NCI-H460 (cell line): ENCODE measurements at regions not wholly inside any gene's neighbourhood (a gene's known extent, or its start where the extent isn't known, plus 50 kb on each side); places are given as distances from the start of the nearest gene placed in this dataset.
A peak's percentile ranks its signal among the peaks of the same experiment; 100 is the strongest.
"Not testable (repeated sequence)": the region's sequence is repeated elsewhere in the genome, so short reads cannot be mapped to it uniquely, and the experiment has no call there.

ENCODE experiments used
- DNase-seq: peaks from one replicate; pipeline ENCODE4 v3.0.0-alpha.2; 2016; ENCODE audit warnings: low read depth; ENCODE audit errors: extremely low read depth

DNA sequence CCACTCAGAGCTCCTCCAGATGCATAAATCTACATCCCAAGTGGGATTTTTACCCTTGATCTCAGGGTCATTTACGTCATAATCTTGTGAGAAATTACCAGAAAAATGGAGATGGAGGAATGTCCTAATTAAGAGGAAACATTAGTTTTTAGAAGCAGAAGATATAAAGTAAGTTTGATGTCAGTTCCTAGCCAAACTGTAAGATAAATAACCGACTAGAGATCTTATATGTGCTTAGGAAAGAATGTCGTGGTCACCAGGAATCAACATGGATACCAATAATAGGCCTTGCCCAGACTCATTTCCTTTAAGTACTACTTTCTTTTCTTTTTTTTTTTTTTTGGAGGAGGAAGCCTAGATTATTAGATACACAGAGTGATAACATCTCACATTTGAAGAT, 186.9 kb downstream of the UTRN start:
- DNase-seq = no peak

DNA sequence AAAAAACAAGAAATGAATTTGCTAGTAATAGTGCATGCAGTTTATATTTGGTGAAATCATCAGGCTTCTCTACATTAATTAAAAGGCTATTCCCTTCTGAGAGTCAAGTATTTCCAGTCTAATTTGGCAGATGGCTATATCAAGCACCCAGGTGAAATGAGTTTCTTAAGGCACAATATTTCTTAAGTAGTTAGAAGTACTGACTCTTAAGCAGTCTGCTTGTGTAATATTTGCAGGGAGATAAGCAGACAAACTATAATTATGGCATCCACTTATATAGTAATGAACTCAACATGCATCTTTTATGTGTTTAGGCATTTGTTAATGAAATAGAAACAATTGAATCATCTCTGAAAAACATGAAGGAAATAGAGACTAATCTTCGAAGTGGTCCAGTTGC, 189.2 kb downstream of the UTRN start:
- DNase-seq = no peak

DNA sequence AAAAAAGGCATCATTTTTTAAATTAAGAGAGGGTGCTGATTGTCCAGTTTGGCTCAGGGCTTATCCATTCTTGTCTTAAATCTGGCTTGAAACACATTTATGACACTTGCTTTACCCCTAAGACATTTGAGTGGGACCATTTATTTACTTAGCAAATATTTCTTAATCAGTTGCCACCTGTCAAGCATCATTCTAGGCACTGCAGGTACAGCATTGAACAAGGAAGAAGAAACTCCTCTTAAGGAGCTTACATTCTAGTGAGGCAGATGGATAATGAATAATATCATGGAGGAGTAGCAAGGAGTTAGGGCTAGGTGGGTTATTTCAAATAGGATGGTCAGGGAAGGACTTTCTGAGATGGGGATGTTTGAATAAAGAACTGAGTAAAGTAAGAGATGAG, 189.8 kb downstream of the UTRN start:
- DNase-seq = no peak

DNA sequence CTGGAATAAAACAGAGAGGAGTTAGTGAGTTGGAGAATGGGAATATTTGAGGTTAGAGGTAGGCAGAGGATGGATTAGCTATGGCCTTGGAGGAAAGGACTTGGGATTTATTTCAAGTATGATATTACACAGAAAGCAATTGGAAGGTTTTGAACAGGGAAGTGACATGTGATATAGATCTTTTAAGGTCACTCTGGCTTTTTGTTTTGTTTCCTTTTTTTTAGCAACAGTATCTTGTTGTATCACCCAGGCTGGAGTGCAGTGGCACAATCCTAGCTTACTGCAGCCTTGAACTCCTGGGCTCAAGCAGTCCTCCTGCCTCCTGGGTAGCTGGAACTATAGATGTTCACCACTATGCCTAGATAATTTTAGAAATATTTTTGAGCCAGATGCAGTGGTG, 190.3 kb downstream of the UTRN start:
- no peak for DNase-seq

DNA sequence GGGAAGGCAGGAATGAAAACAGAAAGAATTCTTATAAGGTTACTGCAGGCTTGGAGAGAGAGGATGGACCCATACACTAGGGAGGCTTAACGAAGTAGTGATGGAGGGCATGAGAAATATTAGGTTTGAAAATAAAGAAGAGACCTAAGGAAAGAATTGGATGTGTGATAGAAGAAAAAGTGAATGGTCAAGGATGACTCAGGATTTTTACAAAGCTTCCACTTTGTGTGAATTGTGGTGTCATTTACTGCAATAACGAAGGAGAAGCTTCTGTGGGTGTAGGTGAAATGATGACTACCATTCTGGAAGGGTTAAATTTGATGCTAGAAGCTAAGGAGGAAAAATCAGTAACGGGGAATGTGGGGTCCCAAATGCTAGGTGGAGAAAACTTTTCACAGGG, 191.2 kb downstream of the UTRN start:
- DNase-seq = no peak

DNA sequence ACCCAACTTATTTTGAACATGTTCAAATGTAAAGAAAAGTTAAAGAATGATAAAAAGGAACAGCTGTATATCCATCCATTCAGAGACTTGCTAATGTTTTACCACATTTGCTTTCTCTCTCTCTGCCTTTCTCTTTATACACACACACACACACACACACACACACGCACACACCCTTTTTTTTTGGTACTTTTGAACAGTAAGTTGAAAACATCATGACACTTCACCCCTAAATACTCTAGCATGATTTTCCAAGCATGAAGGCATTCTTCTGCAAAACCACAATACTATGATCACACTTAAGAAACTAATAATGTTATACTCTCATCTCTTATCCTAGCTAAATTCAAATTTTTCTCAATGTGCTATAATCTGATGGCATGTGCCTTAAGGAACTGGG, 192.3 kb downstream of the UTRN start:
- no peak for DNase-seq

DNA sequence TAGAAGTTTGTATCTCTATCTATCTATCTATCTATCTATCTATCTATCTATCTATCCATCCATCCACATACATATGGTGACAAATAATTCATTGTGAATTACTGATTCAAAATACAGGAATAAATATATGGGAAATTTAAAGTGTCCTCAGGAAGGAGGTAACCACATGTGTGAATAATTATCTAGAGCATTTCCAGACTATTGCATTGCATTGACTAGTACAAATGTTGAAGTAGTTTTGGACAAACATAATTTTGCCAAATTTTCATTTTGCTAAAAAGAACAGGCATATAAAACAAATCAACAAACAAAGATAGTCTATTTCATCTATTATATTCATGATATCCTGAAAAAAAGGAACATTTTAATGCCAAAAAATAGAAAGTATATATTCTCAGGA, 192.7 kb downstream of the UTRN start:
- DNase-seq = no peak

DNA sequence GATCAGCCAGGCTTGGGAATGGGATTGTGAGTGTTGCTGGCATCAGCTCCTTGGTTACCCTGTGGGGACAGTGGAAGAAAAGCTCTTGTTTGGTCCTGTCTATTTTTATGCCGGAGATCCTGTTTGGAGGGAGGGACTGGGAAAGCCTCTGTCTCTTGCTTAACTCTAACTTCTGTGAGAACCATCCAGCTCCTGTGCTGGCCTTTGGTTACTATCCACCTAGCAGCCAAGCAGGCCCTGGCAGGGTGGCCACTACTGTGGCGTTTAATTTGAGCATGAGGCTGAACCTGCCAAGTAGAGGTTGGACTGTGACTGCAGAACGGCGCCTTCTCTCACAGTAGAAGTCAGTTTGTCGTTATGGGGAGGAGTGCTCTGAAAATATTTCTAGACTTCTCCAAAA, 193.3 kb downstream of the UTRN start:
- no peak for DNase-seq

DNA sequence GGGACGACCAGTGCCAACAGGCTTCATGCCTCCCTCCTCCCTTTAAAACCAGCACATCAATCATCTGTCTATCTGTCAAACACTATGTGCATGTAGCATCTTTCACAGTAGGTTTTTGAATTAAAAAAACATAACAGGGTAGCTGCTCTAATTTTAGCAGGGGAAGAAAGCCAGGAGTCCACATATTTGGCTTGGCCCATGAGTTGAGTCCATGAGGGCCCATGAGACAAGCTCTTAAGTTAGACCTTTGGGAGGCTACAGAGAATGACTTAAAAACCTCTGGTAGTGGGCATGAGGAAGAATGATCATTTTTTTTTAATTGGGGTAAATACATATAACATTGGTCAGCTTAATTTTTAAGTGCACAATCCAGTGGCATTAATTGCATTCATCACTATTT, 194.9 kb downstream of the UTRN start:
- no peak for DNase-seq

DNA sequence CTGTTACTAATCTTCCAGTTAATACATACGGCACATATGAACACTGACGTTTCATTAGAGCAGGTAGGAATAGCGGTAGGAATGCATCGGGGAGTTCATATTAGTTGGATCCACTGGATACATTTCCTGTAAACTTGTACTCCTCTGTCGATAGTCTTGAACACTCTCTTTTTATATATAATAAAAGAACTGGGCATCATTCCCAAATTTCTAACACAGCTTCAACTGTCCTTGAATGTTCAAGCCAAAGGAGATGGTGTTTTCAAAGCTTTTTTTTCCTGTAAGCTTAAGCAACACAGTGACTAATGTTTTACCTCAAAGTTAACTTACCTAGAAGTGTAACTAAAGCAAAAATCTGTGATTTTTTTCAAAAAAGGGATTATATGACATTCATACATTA, 195.3 kb downstream of the UTRN start:
- DNase-seq = no peak

DNA sequence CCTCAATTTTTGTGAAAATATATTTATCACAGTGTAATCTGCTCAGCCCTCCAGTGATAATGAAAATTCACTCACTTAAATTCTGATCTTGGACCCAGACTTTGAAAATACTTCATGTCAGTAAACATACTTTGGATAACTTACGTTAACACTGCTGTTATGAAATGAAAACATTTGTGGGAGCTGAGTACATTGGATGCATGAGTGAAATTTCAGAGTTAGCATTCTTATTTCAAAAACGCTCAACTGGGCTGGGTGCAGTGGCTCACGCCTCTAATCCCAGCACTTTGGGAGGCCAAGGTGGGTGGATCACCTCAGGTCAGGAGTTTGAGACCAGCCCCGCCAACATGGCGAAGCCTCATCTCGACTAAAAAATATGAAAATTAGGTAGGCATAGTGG, 196.4 kb downstream of the UTRN start:
- DNase-seq = no peak

DNA sequence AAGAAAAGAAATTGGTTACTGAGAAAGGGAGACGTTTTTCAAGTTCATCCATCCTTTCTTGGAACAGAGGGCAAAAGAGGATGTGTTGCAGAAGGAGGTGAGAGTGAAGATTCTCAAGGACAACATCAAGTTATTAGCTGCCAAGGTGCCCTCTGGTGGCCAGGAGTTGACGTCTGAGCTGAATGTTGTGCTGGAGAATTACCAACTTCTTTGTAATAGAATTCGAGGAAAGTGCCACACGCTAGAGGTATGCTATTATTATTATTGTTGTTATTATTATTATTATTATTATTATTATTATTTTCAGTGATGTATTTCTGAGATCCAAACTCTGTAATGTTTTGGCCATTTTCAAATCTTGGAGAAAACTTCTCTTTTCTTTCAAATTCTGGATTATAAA, 197.0 kb downstream of the UTRN start:
- DNase-seq = peak; percentile 65

DNA sequence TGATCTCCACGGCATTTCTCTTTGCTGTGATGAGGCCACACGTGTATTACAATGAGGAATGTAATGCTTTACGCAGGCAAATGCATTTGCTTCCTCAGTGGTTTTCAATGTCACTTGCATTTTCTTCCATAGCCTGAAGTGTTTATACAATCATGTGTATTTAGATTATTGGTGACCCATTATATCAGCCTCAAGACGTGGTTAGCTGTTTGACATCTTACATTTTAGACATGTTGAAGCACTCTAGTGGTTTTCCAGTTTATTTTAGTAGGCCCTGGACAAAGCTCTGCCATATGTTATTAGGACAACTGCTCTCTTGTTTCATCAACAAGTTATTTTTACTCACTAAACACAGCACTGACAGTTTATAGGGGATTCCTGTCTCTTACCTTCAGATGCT, 200.4 kb downstream of the UTRN start:
- DNase-seq = no peak

DNA sequence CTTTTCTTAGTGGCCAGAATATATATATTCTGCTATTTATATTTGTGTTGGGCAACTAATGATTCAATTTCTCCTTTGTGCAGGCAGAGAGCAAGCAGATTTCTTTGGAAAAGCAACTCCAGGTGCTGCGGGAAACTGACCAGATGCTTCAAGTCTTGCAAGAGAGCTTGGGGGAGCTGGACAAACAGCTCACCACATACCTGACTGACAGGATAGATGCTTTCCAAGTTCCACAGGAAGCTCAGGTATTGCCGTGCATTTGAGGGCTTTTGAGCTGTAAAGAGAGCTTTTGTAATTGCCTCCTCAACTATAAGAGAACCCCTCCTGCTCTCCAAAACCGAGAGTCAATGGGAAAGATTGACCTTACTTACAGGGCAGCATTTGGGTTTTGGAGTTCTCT, 203.5 kb downstream of the UTRN start:
- no peak for DNase-seq

DNA sequence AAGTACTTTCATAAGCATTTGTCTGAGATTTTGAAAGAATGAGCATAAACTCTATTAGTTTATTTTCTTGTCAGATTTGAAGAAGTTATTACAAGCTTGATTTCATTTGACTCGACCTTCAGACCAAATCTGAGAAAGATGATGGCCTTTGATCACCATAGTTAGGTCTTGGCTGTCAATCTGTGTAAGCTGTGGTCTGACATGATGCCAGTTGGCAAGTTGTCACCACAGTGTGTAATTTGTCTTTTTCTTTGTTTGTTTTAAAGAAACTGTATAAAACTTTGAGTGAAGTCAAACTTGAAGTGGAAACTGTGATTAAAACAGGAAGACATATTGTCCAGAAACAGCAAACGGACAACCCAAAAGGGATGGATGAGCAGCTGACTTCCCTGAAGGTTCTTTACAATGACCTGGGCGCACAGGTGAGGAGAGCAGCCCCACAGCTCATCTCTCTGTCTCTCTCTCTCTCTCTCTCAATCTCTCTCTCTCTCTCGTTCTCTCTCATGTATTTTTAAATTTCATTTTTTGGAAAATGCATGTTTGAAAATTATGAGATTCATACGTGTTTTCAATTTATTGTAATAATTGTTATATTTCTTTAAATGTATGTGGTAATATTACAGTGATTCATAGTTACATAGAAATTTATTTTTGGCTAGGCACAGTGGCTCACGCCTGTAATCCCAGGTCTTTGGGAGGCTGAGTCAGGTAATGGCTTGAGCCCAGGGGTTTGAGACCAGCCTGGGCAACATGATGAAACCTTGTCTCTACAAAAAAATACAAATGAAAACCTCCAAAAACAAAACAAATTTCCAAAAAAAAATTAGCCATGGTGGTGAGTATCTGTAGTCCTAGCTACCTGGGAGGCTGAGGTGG, 208.1 kb downstream of the UTRN start:
- DNase-seq = no peak

DNA sequence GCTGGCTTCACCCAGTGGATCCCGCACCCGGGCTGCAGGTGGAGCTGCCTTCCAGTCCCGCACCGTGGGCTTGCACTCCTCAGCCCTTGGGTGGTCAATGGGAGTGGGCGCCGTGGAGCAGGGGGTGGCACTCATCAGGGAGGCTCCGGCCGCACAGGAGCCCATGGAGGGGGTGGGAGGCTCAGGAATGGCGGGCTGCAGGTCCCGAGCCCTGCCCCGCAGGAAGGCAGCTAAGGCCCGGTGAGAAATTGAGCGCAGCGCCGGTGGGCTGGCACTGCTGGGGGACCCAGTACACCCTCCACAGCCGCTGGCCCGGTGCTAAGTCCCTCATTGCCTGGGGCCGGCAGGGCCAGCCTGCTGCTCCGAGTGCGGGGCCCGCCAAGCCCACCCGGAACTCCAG, 209.9 kb downstream of the UTRN start:
- not testable (repeated sequence) for DNase-seq

DNA sequence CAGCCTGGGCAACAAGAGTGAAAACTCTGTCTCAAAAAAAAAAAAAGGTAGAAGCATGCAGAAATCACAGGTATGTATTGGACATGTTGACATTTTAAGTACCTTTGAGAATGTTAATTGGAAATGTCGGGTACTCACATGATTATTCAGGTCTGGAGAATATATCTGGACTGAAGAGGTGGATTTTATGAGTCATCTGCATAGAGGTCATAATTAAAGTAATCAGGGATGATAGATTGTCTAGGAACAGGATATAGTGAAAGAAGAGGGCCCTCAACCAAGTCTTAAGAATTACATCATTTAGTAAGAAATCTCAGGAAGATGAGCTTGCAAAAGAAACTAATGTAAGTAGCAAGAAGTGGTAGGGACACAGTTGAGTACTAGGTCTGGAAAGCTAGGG, 212.5 kb downstream of the UTRN start:
- DNase-seq = no peak

DNA sequence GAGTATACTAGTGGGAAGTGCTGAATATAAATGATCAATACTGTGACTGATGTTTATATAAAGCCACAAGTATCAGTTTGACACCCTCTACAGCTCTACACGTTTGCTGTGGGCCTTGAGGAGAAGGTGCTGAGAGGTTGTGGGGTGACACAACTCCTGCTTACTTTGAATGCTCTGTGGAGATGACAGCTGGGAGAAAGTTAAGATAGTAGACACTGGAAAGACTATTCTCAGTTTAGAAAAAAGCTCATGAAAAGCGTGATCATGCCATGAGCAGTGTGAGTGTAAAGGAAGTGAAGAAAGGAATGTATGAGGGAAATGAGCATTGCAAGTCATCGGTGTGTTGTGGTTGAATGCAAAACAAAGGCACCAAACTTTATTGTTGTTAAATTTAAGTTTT, 215.8 kb downstream of the UTRN start:
- DNase-seq = no peak

DNA sequence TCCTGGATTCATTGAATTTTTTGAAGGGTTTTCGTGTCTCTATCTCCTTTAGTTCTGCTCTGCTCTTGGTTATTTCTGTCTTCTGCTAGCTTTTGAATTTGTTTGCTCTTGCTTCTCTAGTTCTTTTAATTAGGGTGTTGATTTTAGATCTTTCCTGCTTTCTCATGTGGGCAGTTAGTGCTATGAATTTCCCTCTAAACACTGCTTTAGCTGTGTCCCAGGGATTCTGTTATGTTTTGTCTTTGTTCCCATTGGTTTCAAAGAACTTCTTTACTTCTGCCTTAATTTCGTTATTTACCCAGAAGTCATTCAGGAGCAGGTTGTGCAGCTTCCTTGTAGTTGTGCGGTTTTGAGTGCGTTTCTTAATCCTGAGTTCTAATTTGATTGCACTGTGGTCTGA, 220.1 kb downstream of the UTRN start:
- DNase-seq = not testable (repeated sequence)

DNA sequence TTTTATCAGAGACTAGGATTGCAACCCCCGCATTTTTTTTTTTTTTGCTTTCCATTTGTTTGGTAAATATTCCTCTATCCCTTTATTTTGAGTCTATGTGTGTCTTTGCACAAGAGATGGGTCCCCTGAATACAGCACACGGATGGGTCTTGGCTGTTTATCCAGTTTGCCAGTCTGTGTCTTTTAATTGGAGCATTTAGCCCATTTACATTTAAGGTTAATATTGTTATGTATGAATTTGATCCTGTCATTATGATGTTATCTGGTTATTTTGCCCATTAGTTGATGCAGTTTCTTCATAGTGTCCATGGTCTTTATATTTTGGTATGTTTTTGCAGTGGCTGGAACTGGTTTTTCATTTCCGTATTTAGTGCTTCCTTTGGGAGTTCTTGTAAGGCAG, 220.9 kb downstream of the UTRN start:
- DNase-seq = not testable (repeated sequence)

DNA sequence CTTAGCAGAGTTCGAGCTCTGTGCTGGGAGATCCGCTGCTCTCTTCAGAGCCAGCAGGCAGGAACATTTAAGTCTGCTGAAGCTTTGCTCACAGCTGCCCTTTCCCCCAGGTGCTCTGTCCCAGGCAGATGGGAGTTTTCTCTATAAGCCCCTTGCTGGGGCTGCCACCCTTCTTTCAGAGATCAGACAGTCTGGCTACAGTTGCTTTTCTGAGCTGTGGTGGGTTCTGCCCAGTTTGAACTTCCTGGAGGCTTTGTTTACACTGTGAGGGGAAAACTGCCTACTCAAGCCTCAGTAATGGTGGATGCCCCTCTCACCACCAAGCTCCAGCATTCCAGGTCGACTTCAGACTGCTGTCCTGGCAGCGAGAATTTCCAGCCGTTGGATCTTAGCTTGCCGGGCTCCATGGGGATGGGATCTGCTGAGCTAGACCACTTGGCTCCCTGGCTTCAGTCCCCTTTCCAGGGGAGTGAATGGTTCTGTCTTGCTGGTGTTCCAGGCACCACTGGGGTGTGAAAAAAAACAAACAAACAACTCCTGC, 222.7 kb downstream of the UTRN start:
- DNase-seq = not testable (repeated sequence)

DNA sequence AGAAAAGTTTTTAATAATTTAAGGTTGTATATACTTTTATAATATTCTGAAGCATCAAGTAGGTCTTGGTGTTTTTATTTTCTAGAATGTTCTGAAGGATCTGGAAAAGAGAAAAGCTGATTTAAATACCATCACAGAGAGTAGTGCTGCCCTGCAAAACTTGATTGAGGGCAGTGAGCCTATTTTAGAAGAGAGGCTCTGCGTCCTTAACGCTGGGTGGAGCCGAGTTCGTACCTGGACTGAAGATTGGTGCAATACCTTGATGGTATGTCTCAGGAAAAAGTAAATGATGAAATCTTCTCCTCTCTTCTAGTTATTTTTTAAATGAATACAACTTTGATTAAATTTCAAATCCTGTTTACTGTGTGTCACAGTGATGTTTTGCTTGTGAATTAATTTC, 225.7 kb downstream of the UTRN start:
- DNase-seq = no peak

DNA sequence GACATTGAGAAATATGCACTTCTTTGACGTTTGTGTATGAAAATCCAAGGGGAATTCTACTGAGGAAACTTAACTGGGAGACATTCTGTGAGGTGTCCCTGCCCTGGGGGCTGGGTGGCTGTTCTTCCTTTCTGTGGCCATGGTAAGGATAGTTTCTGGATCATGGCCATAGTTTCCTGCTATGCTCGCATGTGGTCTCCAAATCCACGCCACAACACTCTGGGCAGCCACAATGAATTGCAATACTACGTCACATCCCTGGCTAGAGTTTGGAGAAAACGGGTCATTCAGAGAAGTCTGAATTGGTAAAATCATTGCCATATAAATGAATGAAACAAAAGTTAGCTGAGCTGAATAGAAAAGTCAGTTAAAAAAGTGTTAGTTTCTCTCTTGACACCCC, 230.6 kb downstream of the UTRN start:
- DNase-seq = no peak
